ENCODE measurements at regions not wholly inside any gene's neighbourhood (a gene's known extent, or its start where the extent isn't known, plus 50 kb on each side); places are given as distances from the start of the nearest gene placed in this dataset.

DNA sequence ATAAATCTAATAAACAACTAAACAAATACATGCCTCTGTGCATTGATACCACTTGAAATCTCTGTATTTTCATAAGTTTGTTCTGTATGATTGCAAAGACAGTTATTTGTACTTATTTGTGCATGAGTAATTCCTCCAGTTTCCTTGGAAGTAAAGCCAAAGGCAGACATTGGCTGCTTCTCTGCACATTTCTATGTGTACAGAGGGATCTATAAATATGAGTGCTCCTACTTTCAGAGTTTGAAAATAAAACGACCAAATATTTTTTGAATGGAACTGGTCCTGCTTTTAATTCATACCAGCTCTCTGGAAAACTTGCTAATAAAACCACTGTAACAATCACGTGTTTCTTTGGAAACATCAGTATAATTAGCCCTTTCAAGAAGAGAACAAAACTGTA, 306.5 kb downstream of the MAN2A1 start:
- no peaks in the 10 kb centered on the region for H3K9me3 ChIP-seq (ENCODE audit: control insufficient read depth, low read depth, low read length)
- TF ChIP-seq, protein P1, sequence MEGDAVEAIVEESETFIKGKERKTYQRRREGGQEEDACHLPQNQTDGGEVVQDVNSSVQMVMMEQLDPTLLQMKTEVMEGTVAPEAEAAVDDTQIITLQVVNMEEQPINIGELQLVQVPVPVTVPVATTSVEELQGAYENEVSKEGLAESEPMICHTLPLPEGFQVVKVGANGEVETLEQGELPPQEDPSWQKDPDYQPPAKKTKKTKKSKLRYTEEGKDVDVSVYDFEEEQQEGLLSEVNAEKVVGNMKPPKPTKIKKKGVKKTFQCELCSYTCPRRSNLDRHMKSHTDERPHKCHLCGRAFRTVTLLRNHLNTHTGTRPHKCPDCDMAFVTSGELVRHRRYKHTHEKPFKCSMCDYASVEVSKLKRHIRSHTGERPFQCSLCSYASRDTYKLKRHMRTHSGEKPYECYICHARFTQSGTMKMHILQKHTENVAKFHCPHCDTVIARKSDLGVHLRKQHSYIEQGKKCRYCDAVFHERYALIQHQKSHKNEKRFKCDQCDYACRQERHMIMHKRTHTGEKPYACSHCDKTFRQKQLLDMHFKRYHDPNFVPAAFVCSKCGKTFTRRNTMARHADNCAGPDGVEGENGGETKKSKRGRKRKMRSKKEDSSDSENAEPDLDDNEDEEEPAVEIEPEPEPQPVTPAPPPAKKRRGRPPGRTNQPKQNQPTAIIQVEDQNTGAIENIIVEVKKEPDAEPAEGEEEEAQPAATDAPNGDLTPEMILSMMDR (conservative IDR thresholded peaks at IDR 0.05) = no peak
- H3K4ac ChIP-seq (ENCODE audit: low read depth, low read length) = no peak overlapping the region
- H3K23me2 ChIP-seq (ENCODE audit: insufficient read length, low read depth, low read length, poor library complexity, severe bottlenecking) = no peaks in the 10 kb centered on the region
- no peak overlapping the region for H2BK20ac ChIP-seq (ENCODE audit: low read depth, low read length, poor library complexity, severe bottlenecking)
- H3K27me3 ChIP-seq (ENCODE audit: insufficient read depth, low read length) = no peaks in the 10 kb centered on the region
- DNase-seq = no peak
- no peak overlapping the region for H4K5ac ChIP-seq (ENCODE audit: insufficient read length, low read depth, low read length)
- H2BK5ac ChIP-seq (ENCODE audit: insufficient read length, low read length) = no peak overlapping the region
- no peak overlapping the region for H3K4me2 ChIP-seq (ENCODE audit: insufficient read depth, insufficient read length, low read length)
- H2BK15ac ChIP-seq (ENCODE audit: low read depth, low read length) = no peak overlapping the region
- no peak overlapping the region for H3K56ac ChIP-seq (ENCODE audit: insufficient read length, low read depth, low read length)
- WGBS (ENCODE audit: extremely low coverage, insufficient read length, low lambda C conversion rate) = no CpG with 5 or more reads among the region's 2 CpGs
- peaks cover 33 to 47% of the 10 kb centered on the region in 2 experiments for H3K4me1 Mint-ChIP-seq
- no peak overlapping the region for H4K8ac ChIP-seq (replicated peaks; ENCODE audit: insufficient read length, low read depth, low read length)
- H3T11ph ChIP-seq (ENCODE audit: low read length) = no peak overlapping the region
- no peak overlapping the region for H4K91ac ChIP-seq (ENCODE audit: insufficient read length, low read depth, low read length)
- no peak overlapping the region for H3K18ac ChIP-seq (ENCODE audit: insufficient read length, low read depth, low read length)
- peaks cover 7% of the 10 kb centered on the region for H3K4me1 ChIP-seq (ENCODE audit: insufficient read depth, low read length)
- H2BK12ac ChIP-seq (ENCODE audit: insufficient read length, low read depth, low read length) = no peak overlapping the region
- H3K79me1 ChIP-seq (ENCODE audit: insufficient read depth, low read depth, low read length, poor library complexity, severe bottlenecking) = no peaks in the 10 kb centered on the region
- no peak overlapping the region for H3K4me3 Mint-ChIP-seq
- H3K79me2 ChIP-seq (ENCODE audit: insufficient read depth, low read length) = no peaks in the 10 kb centered on the region
- no peak overlapping the region for H3K27ac ChIP-seq (ENCODE audit: insufficient read length, low read depth, low read length)
- H3K27ac Mint-ChIP-seq = no peak overlapping the region
- H4K20me1 ChIP-seq (ENCODE audit: control insufficient read depth, insufficient read depth, insufficient read length) = no peaks in the 10 kb centered on the region
- H2AFZ ChIP-seq (ENCODE audit: low read length) = no peak overlapping the region
- H2AK5ac ChIP-seq (ENCODE audit: insufficient read length, low read length) = no peak overlapping the region
- no peak overlapping the region for H3K23ac ChIP-seq (ENCODE audit: insufficient read length, low read depth, low read length)
- H3K9ac ChIP-seq (ENCODE audit: extremely low read depth, insufficient read length, low read length) = no peak overlapping the region
- H3K36me3 Mint-ChIP-seq (ENCODE audit: insufficient read depth in 1 of 3, low read depth in 3 of 3) = peaks cover 0 to 4% (median 0%) of the 10 kb centered on the region in 3 experiments; a peak in 2 of 7 replicates
- peaks cover 6% of the 10 kb centered on the region; the same call in 1 of the 2 replicates for H3K27me3 Mint-ChIP-seq (ENCODE audit: low read depth)
- H3K14ac ChIP-seq (ENCODE audit: insufficient read depth, low read length) = no peak overlapping the region
- no peak overlapping the region for H2BK120ac ChIP-seq (ENCODE audit: low read depth, low read length, poor library complexity, severe bottlenecking)
- peaks cover 4 to 5% of the 10 kb centered on the region in 2 experiments; a peak in 3 of 5 replicates for H3K9me3 Mint-ChIP-seq

Measured in H9 (cell line).